Astrocyte of the cerebellum (primary cell): ENCODE measurements at regions not wholly inside any gene's neighbourhood (a gene's known extent, or its start where the extent isn't known, plus 50 kb on each side); places are given as distances from the start of the nearest gene placed in this dataset.
"Not testable (repeated sequence)": the region's sequence is repeated elsewhere in the genome, so short reads cannot be mapped to it uniquely, and the experiment has no call there.

Source experiments
- DNase-seq: peaks from one replicate; pipeline ENCODE4 v3.0.0-alpha.2; 2011; ENCODE audit warnings: low read depth
- H3K4me3 ChIP-seq: 2 replicates; pipeline ENCODE4 v1.5.1; 2011; ENCODE audit warnings: mild to moderate bottlenecking, low read depth, low read length, moderate library complexity
- CTCF ChIP-seq: IDR thresholded peaks from 2 replicates; pipeline ENCODE4 v1.5.1; 2012; ENCODE audit warnings: low read length, low read depth, moderate library complexity, mild to moderate bottlenecking; ENCODE audit errors: missing control alignments
- in situ Hi-C: cut with HindIII; loops from 2 replicates; pipeline ENCODE4 v1.10.0; 2017; ENCODE audit warnings: low sequenced_read_pairs

- no peak for DNase-seq
- TF ChIP-seq CTCF: no peak
- in situ Hi-C loops: no loop called here
- no peak overlapping the region for H3K4me3 ChIP-seq
Measured at GRCh38 chr2:120544522-120544921, 191.1 kb upstream of the GLI2 start.

- not testable (repeated sequence) for DNase-seq, H3K4me3 ChIP-seq
- in situ Hi-C loops: loop anchor here (5.0 kb wide), 2 partner anchors 47 to 73 kb away; no protein-coding TSS in a partner anchor
Measured at GRCh38 chr2:120545007-120545406, 190.7 kb upstream of the GLI2 start.

GRCh38 chr2:120545521-120546047 lies 190.1 kb upstream of the GLI2 start:
- no peak overlapping the region for H3K4me3 ChIP-seq
- no peak for TF ChIP-seq CTCF
- in situ Hi-C loops: loop anchor here (5.0 kb wide), 2 partner anchors 47 to 73 kb away; no protein-coding TSS in a partner anchor
- DNase-seq: no peak

- DNase-seq: peak; percentile 59
- in situ Hi-C loops: loop anchor here (5.0 kb wide), 2 partner anchors 46 to 74 kb away; no protein-coding TSS in a partner anchor
- TF ChIP-seq CTCF: no peak
- H3K4me3 ChIP-seq: no peak overlapping the region
Measured at GRCh38 chr2:120546048-120546864, 189.4 kb upstream of the GLI2 start.

GRCh38 chr2:120546865-120547390 lies 188.7 kb upstream of the GLI2 start:
- no peak overlapping the region for H3K4me3 ChIP-seq
- in situ Hi-C loops: loop anchor here (5.0 kb wide), 2 partner anchors 45 to 75 kb away; no protein-coding TSS in a partner anchor
- no peak for TF ChIP-seq CTCF
- no peak for DNase-seq

- no peak for TF ChIP-seq CTCF
- no peak overlapping the region for H3K4me3 ChIP-seq
- no peak for DNase-seq
- in situ Hi-C loops: loop anchor here (5.0 kb wide), 2 partner anchors 45 to 75 kb away; no protein-coding TSS in a partner anchor
Measured at GRCh38 chr2:120547662-120548061, 188.0 kb upstream of the GLI2 start.
